ENCODE measurements at regions not wholly inside any gene's neighbourhood (a gene's known extent, or its start where the extent isn't known, plus 50 kb on each side); places are given as distances from the start of the nearest gene placed in this dataset.

GRCh38 chr9:130781569-130781968, 53.5 kb upstream of the ABL1 start:
- peak overlapping the region; percentile 94 for H3K27ac ChIP-seq (ENCODE audit: low read depth, low read length)
- H3K4me3 ChIP-seq (ENCODE audit: low read depth in 1 of 5, low read length in 5 of 5): peak overlapping the region in 2 of 5 donors; percentile 16 to 57
- peaks cover 2 to 48% (median 42%) of the 10 kb centered on the region in 5 donors for H3K4me1 ChIP-seq (ENCODE audit: control insufficient read depth in 5 of 5, insufficient read depth in 5 of 5, low read length in 5 of 5)
- peak overlapping the region in 2 of 5 donors; percentile 3 to 40 for H3K9ac ChIP-seq (ENCODE audit: low read length in 5 of 5)
- no peaks in the 10 kb centered on the region for H3K9me3 ChIP-seq (ENCODE audit: control insufficient read depth in 5 of 5, low read length in 5 of 5)
- no peaks in the 10 kb centered on the region for H3K27me3 ChIP-seq (ENCODE audit: control insufficient read depth in 5 of 5, insufficient read depth in 4 of 5, low read length in 5 of 5)
- no peaks in the 10 kb centered on the region for H3K36me3 ChIP-seq (ENCODE audit: control insufficient read depth in 5 of 5, insufficient read depth in 5 of 5, low read length in 5 of 5)

DNA sequence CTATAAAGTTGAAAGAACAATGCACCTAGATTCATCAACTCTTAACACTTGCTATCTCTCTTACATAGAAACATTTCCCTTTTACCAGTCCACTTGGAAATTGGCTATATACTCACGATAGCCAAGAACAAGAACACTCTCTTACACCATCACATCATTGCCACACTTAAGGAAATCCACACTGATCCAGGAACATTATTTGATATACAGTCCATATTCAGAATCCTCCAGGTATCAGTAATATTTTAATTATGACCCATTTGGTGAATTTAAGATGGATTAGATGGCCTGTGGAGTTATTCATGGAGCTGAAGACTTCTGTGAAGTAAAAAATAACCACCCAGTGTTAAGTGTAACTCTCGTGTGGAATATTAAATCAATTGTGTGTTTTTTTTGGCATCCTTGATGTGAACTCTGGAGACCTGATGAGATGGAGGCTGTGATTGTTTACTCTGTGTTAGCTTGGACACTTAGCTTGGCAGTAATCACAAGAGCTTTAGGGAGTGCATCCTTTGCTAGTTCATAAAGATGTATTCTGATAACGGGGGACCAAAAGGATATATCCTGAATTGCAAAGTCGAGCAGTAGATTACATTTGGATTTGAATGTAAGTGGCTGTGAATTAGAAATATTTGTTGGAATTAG, 52.0 kb upstream of the ABL1 start:
- Histone ChIP-seq H3K4me1 (ENCODE audit: control insufficient read depth in 5 of 5, insufficient read depth in 5 of 5, low read length in 5 of 5) (peaks cover 2 to 48% (median 42%) of the 10 kb centered on the region in 5 donors), H3K9me3 (ENCODE audit: control insufficient read depth in 5 of 5, low read length in 5 of 5) (no peaks in the 10 kb centered on the region), H3K27ac (ENCODE audit: low read depth, low read length) (peak overlapping the region; percentile 94), H3K27me3 (ENCODE audit: control insufficient read depth in 5 of 5, insufficient read depth in 4 of 5, low read length in 5 of 5) (no peaks in the 10 kb centered on the region), H3K9ac (ENCODE audit: low read length in 5 of 5) (peak overlapping the region in 1 of 5 donors; percentile 19), H3K36me3 (ENCODE audit: control insufficient read depth in 5 of 5, insufficient read depth in 5 of 5, low read length in 5 of 5) (no peaks in the 10 kb centered on the region), H3K4me3 (ENCODE audit: low read depth in 1 of 5, low read length in 5 of 5) (no peak overlapping the region)

GRCh38 chr9:130785053-130785452, 50.0 kb upstream of the ABL1 start:
- Histone ChIP-seq H3K9ac (ENCODE audit: low read length in 5 of 5) (no peak overlapping the region), H3K27ac (ENCODE audit: low read depth, low read length) (no peak overlapping the region), H3K9me3 (ENCODE audit: control insufficient read depth in 5 of 5, low read length in 5 of 5) (peaks cover 4 to 11% (median 11%) of the 10 kb centered on the region in 5 donors), H3K36me3 (ENCODE audit: control insufficient read depth in 5 of 5, insufficient read depth in 5 of 5, low read length in 5 of 5) (no peaks in the 10 kb centered on the region), H3K4me3 (ENCODE audit: low read depth in 1 of 5, low read length in 5 of 5) (no peak overlapping the region), H3K4me1 (ENCODE audit: control insufficient read depth in 5 of 5, insufficient read depth in 5 of 5, low read length in 5 of 5) (peaks cover 2 to 36% (median 33%) of the 10 kb centered on the region in 5 donors), H3K27me3 (ENCODE audit: control insufficient read depth in 5 of 5, insufficient read depth in 4 of 5, low read length in 5 of 5) (no peaks in the 10 kb centered on the region)
